ENCODE measurements at regions not wholly inside any gene's neighbourhood (a gene's known extent, or its start where the extent isn't known, plus 50 kb on each side); places are given as distances from the start of the nearest gene placed in this dataset.

DNA sequence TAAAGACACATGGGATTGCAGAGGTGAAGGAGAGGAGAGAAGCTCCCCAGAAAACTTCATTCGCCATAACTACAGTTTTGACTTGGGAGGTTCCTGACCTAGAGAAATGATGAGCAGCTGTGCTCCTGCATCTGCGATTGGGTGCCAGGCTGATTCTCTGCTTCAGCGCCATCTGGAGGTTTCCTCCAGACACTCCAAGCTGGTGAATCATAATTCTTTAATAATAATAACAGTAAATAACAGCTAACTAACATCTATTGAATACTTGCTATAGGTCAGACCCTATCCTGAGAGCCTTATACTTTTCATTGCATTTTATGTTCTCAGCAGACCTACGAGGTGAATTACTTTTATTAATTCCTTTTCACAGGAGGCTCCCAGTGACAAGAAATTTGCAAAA is 575.8 kb downstream of the TOX3 start:
- H3K4me3 ChIP-seq: no peak overlapping the region
- no peaks in the 10 kb centered on the region for H3K9me3 ChIP-seq (ENCODE audit: low read depth)
- no peaks in the 10 kb centered on the region for H4K20me1 ChIP-seq (ENCODE audit: insufficient read depth, poor library complexity, severe bottlenecking)
- peak; percentile 19 for DNase-seq (ENCODE audit: low spot score)
- no peaks in the 10 kb centered on the region for H3K9me2 ChIP-seq (replicated peaks; ENCODE audit: insufficient read depth)
- TF ChIP-seq, protein P1, sequence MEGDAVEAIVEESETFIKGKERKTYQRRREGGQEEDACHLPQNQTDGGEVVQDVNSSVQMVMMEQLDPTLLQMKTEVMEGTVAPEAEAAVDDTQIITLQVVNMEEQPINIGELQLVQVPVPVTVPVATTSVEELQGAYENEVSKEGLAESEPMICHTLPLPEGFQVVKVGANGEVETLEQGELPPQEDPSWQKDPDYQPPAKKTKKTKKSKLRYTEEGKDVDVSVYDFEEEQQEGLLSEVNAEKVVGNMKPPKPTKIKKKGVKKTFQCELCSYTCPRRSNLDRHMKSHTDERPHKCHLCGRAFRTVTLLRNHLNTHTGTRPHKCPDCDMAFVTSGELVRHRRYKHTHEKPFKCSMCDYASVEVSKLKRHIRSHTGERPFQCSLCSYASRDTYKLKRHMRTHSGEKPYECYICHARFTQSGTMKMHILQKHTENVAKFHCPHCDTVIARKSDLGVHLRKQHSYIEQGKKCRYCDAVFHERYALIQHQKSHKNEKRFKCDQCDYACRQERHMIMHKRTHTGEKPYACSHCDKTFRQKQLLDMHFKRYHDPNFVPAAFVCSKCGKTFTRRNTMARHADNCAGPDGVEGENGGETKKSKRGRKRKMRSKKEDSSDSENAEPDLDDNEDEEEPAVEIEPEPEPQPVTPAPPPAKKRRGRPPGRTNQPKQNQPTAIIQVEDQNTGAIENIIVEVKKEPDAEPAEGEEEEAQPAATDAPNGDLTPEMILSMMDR (IDR thresholded peaks at IDR 0.05; ENCODE audit: poor library complexity): peak; percentile 42
- TF ChIP-seq EZH2 (IDR thresholded peaks at IDR 0.05; ENCODE audit: borderline replicate concordance): no peak
- no peak for TF ChIP-seq EZH2phosphoT487 (IDR thresholded peaks at IDR 0.05; ENCODE audit: low read depth, severe bottlenecking, unreplicated experiment)
- WGBS (ENCODE audit: low lambda C conversion rate, missing lambda C conversion rate): 48% methylated on average over 4 of the region's 4 CpGs
- H3K27ac ChIP-seq: no peak overlapping the region
- H3K79me2 ChIP-seq: no peaks in the 10 kb centered on the region
- peaks cover 7% of the 10 kb centered on the region for H3K4me1 ChIP-seq (ENCODE audit: insufficient read depth)
- H2AFZ ChIP-seq: no peak overlapping the region
- H3K36me3 ChIP-seq (replicated peaks; ENCODE audit: insufficient read depth, low read depth): no peaks in the 10 kb centered on the region
- no peaks in the 10 kb centered on the region for H3K27me3 ChIP-seq
- no peak overlapping the region for H3K4me2 ChIP-seq

DNA sequence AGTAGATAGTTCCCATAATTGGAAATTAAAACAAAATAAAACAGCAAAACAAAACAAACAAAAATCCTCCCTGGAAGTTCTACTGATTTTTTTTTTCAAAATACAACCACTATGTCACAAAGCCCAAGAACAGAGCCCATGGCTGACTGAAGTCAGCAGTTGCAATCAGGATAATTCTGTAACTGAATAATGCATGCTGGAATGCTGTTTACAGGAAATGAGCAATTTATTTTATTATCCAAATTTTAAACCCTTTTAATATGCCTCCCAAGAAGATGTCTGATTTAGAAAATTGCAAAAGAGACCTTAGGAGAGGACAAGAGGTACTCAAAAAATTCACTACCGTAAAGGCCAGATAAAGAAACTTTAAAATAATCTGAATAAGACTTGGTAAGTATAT is 578.2 kb downstream of the TOX3 start:
- no peak for DNase-seq (ENCODE audit: low spot score)
- no peaks in the 10 kb centered on the region for H3K9me3 ChIP-seq (ENCODE audit: low read depth)
- no peak for TF ChIP-seq EZH2phosphoT487 (IDR thresholded peaks at IDR 0.05; ENCODE audit: low read depth, severe bottlenecking, unreplicated experiment)
- no peak for TF ChIP-seq EZH2 (IDR thresholded peaks at IDR 0.05; ENCODE audit: borderline replicate concordance)
- TF ChIP-seq, protein P1 (IDR thresholded peaks at IDR 0.05; ENCODE audit: poor library complexity): no peak
- H3K27me3 ChIP-seq: no peaks in the 10 kb centered on the region
- H3K4me1 ChIP-seq (ENCODE audit: insufficient read depth): peaks cover 7% of the 10 kb centered on the region
- no peak overlapping the region for H3K4me3 ChIP-seq
- H3K9me2 ChIP-seq (replicated peaks; ENCODE audit: insufficient read depth): no peaks in the 10 kb centered on the region
- no peaks in the 10 kb centered on the region for H4K20me1 ChIP-seq (ENCODE audit: insufficient read depth, poor library complexity, severe bottlenecking)
- no peak overlapping the region for H2AFZ ChIP-seq
- 54% methylated on average over 1 of the region's 1 CpG for WGBS (ENCODE audit: low lambda C conversion rate, missing lambda C conversion rate)
- H3K36me3 ChIP-seq (replicated peaks; ENCODE audit: insufficient read depth, low read depth): no peaks in the 10 kb centered on the region
- no peak overlapping the region for H3K4me2 ChIP-seq
- no peaks in the 10 kb centered on the region for H3K79me2 ChIP-seq
- no peak overlapping the region for H3K27ac ChIP-seq

DNA sequence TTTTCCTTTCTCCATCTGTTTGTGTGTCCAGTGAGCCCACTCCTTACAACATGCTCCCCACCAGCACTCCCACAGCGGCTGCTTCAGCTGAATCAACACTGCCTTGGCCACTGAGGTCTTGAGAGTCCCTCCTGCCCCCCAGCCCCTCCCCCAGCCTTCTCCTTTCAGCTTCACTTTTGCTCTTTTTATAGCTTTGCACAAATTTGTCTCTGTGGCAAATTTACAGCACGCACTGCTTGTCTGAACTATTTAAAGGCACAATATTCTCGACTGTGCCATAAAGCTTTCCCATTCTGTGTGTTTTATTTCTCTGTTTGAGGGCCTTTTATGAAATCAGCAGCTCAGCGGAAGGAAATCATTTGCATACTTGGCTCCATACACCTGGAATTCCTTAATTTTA is 579.3 kb downstream of the TOX3 start:
- H2AFZ ChIP-seq: no peak overlapping the region
- DNase-seq (ENCODE audit: low spot score): no peak
- no peaks in the 10 kb centered on the region for H3K27me3 ChIP-seq
- no peak overlapping the region for H3K4me3 ChIP-seq
- 64% methylated on average over 4 of the region's 4 CpGs for WGBS (ENCODE audit: low lambda C conversion rate, missing lambda C conversion rate)
- H4K20me1 ChIP-seq (ENCODE audit: insufficient read depth, poor library complexity, severe bottlenecking): no peaks in the 10 kb centered on the region
- H3K79me2 ChIP-seq: no peaks in the 10 kb centered on the region
- H3K27ac ChIP-seq: no peak overlapping the region
- TF ChIP-seq EZH2 (IDR thresholded peaks at IDR 0.05; ENCODE audit: borderline replicate concordance): no peak
- TF ChIP-seq, protein P1 (IDR thresholded peaks at IDR 0.05; ENCODE audit: poor library complexity): no peak
- no peak overlapping the region for H3K4me2 ChIP-seq
- peaks cover 7% of the 10 kb centered on the region for H3K4me1 ChIP-seq (ENCODE audit: insufficient read depth)
- H3K9me2 ChIP-seq (replicated peaks; ENCODE audit: insufficient read depth): no peaks in the 10 kb centered on the region
- no peaks in the 10 kb centered on the region for H3K9me3 ChIP-seq (ENCODE audit: low read depth)
- no peaks in the 10 kb centered on the region for H3K36me3 ChIP-seq (replicated peaks; ENCODE audit: insufficient read depth, low read depth)

DNA sequence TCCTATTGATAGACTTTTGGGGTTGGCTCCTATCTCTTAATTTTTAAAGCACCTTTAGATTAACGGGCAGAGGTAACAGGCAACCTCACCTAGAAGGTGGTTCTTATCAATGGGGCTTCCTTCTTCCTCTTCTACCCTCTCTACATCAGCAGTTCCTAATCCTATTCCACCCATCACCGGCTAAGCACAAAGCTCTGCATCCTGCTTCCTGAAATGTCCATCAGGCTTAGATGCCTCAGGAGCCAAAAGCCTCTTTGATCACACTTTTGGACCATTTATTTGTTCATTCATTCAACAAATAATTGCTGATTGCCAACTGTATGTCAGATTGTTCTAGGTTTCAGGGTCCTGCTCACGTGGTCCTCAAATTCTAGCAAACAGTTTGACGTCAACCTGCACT is 586.0 kb downstream of the TOX3 start:
- no peaks in the 10 kb centered on the region for H3K9me2 ChIP-seq (replicated peaks; ENCODE audit: insufficient read depth)
- TF ChIP-seq, protein P1 (IDR thresholded peaks at IDR 0.05; ENCODE audit: poor library complexity): no peak
- TF ChIP-seq EZH2 (IDR thresholded peaks at IDR 0.05; ENCODE audit: borderline replicate concordance): no peak
- no peak overlapping the region for H3K4me3 ChIP-seq
- no peak overlapping the region for H3K27ac ChIP-seq
- peaks cover 3% of the 10 kb centered on the region for H3K27me3 ChIP-seq
- H3K36me3 ChIP-seq (replicated peaks; ENCODE audit: insufficient read depth, low read depth): no peaks in the 10 kb centered on the region
- H3K9me3 ChIP-seq (ENCODE audit: low read depth): no peaks in the 10 kb centered on the region
- H4K20me1 ChIP-seq (ENCODE audit: insufficient read depth, poor library complexity, severe bottlenecking): no peaks in the 10 kb centered on the region
- no peak overlapping the region for H3K4me2 ChIP-seq
- no peaks in the 10 kb centered on the region for H3K4me1 ChIP-seq (ENCODE audit: insufficient read depth)
- no peaks in the 10 kb centered on the region for H3K79me2 ChIP-seq
- H2AFZ ChIP-seq: no peak overlapping the region
- no peak for DNase-seq (ENCODE audit: low spot score)
- 88% methylated on average over 4 of the region's 4 CpGs for WGBS (ENCODE audit: low lambda C conversion rate, missing lambda C conversion rate)
